Trophoblast cell (in vitro differentiated cells and primary cell): ENCODE measurements at regions not wholly inside any gene's neighbourhood (a gene's known extent, or its start where the extent isn't known, plus 50 kb on each side); places are given as distances from the start of the nearest gene placed in this dataset.

Experiments used
- DNase-seq, 2 donors: peaks; one replicate each; pipeline ENCODE4 v3.0.0-alpha.2; 2016
- H2AFZ ChIP-seq: 2 replicates; pipeline ENCODE4 v1.6.1; 2013; ENCODE audit warnings: low read length, moderate library complexity, mild to moderate bottlenecking; ENCODE audit not compliant: insufficient read depth, poor library complexity
- H2AK5ac ChIP-seq: 2 replicates; pipeline ENCODE4 v1.6.1; 2013; ENCODE audit warnings: mild to moderate bottlenecking, low read length
- H2BK120ac ChIP-seq: 2 replicates; pipeline ENCODE4 v1.6.1; 2013; ENCODE audit warnings: low read length, mild to moderate bottlenecking, moderate library complexity; ENCODE audit not compliant: insufficient read depth, poor library complexity
- H2BK12ac ChIP-seq: 2 replicates; pipeline ENCODE4 v1.6.1; 2013; ENCODE audit warnings: mild to moderate bottlenecking, low read length, moderate library complexity
- H2BK5ac ChIP-seq: 2 replicates; pipeline ENCODE4 v1.6.1; 2013; ENCODE audit warnings: low read length, low read depth, moderate library complexity, mild to moderate bottlenecking; ENCODE audit not compliant: poor library complexity
- H3K14ac ChIP-seq: 2 replicates; pipeline ENCODE4 v1.6.1; 2013; ENCODE audit warnings: mild to moderate bottlenecking, low read length
- H3K18ac ChIP-seq: 2 replicates; pipeline ENCODE4 v1.6.1; 2013; ENCODE audit warnings: mild to moderate bottlenecking, low read length
- H3K23ac ChIP-seq: 2 replicates; pipeline ENCODE4 v1.6.1; 2013; ENCODE audit warnings: low read length
- H3K27ac ChIP-seq: 2 replicates; pipeline ENCODE4 v1.5.1; 2013; ENCODE audit warnings: low read depth, mild to moderate bottlenecking, inconsistent platforms, low read length, moderate library complexity
- H3K27me3 ChIP-seq: 2 replicates; pipeline ENCODE4 v1.6.1; 2013; ENCODE audit warnings: inconsistent platforms, mild to moderate bottlenecking, low read length, moderate library complexity; ENCODE audit not compliant: insufficient read depth
- H3K36me3 ChIP-seq, 2 experiments: 1 replicate in 1 of 2; 2 replicates in 1 of 2; pipeline ENCODE4 v1.6.1; 2013; ENCODE audit warnings: low read length in 2 of 2, mild to moderate bottlenecking in 2 of 2, moderate library complexity in 1 of 2; ENCODE audit not compliant: insufficient read depth in 2 of 2, control insufficient read depth in 1 of 2
- H3K4ac ChIP-seq: 2 replicates; pipeline ENCODE4 v1.6.1; 2013; ENCODE audit warnings: low read depth, mild to moderate bottlenecking, low read length, moderate library complexity
- H3K4me1 ChIP-seq, 2 experiments: 1 replicate in 1 of 2; 2 replicates in 1 of 2; pipeline ENCODE4 v1.6.1; 2013; ENCODE audit warnings: low read length in 2 of 2, mild to moderate bottlenecking in 2 of 2, moderate library complexity in 1 of 2; ENCODE audit not compliant: insufficient read depth in 2 of 2, control insufficient read depth in 1 of 2
- H3K4me2 ChIP-seq: 2 replicates; pipeline ENCODE4 v1.6.1; 2013; ENCODE audit warnings: inconsistent platforms, mild to moderate bottlenecking, low read length, moderate library complexity
- H3K4me3 ChIP-seq: 2 replicates; pipeline ENCODE4 v1.5.1; 2013; ENCODE audit warnings: mild to moderate bottlenecking, low read depth, low read length, inconsistent platforms
- H3K79me1 ChIP-seq: one replicate; pipeline ENCODE4 v1.6.1; 2013; ENCODE audit warnings: low read length
- H3K79me2 ChIP-seq: 2 replicates; pipeline ENCODE4 v1.6.1; 2013; ENCODE audit warnings: low read length, mild to moderate bottlenecking; ENCODE audit not compliant: control insufficient read depth, insufficient read depth, poor library complexity
- H3K9ac ChIP-seq: 2 replicates; pipeline ENCODE4 v1.6.1; 2013; ENCODE audit warnings: mild to moderate bottlenecking, low read length
- H3K9me3 ChIP-seq: 2 replicates; pipeline ENCODE4 v1.6.1; 2013; ENCODE audit warnings: low read depth, mild to moderate bottlenecking, control low read depth, inconsistent platforms, low read length; ENCODE audit not compliant: insufficient read depth
- H4K12ac ChIP-seq: 2 replicates; pipeline ENCODE4 v1.6.1; 2013; ENCODE audit warnings: low read depth, mild to moderate bottlenecking, low read length, moderate library complexity
- H4K8ac ChIP-seq: 2 replicates; pipeline ENCODE4 v1.6.1; 2013; ENCODE audit warnings: low read depth, mild to moderate bottlenecking, low read length, moderate library complexity
- H4K91ac ChIP-seq: one replicate; pipeline ENCODE4 v1.6.1; 2013; ENCODE audit warnings: low read depth, mild to moderate bottlenecking, low read length, moderate library complexity
- WGBS: extraction: QIAGEN DNeasy Blood & Tissue Kit; methylation state at CpG from one replicate; pipeline ENCODE4 v1.1.7; 2013; ENCODE audit warnings: missing lambda C conversion rate; ENCODE audit not compliant: insufficient read length, insufficient coverage; ENCODE audit errors: extremely low coverage; 5-methylcytosine and 5-hydroxymethylcytosine counted together

DNA sequence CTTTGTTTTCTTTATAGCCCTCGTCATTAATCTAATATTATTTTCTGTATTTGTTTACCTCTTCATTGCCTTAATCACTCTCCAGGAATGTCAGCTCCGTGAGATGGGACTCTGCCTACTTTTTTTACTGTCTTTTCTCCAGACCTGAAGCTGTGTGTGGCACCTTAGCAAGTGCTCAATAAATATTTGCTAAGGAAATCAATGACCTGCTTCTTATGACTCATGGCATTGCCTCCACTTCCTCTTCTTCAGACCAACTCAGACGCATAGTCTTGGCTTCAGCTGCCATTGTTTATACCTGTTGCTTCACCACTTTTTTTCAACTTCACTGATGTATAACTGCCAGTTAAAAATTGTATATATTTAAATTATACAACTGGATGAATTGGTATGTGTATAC is 218.5 kb upstream of the CMC1 start:
- DNase-seq = no peak

DNA sequence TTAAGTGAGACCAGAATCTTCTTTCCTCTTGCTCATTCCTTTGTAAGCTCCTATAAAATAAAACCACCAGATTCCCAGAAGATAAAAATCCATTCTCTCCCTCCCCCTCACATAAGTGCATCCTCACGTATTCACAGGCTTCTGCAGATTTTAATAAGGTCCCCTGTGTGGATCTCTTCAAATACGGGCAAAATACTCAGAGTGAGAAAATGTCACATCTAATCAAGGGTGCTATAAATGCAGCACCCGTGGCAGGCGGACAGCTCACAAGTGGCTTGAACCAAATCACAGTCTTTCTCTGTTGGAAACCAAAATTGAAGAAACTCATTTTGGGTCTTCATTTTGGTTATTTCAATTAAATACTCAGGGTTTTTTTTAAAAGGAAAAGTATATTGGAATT is 212.9 kb upstream of the CMC1 start:
- Histone ChIP-seq H2BK120ac (no peak overlapping the region), H3K9me3 (peaks cover 13% of the 10 kb centered on the region), H3K14ac (no peak overlapping the region), H3K4ac (no peak overlapping the region), H3K23ac (no peak overlapping the region), H3K79me1 (no peaks in the 10 kb centered on the region), H3K36me3 (no peaks in the 10 kb centered on the region), H4K12ac (no peak overlapping the region), H3K27ac (no peak overlapping the region), H2AK5ac (no peak overlapping the region), H4K91ac (no peak overlapping the region), H3K18ac (no peak overlapping the region), H3K4me3 (no peak overlapping the region), H3K27me3 (no peaks in the 10 kb centered on the region), H2BK5ac (no peak overlapping the region), H3K79me2 (no peaks in the 10 kb centered on the region), H3K4me1 (no peaks in the 10 kb centered on the region), H2AFZ (no peak overlapping the region), H4K8ac (no peak overlapping the region), H3K4me2 (no peak overlapping the region), H3K9ac (no peak overlapping the region), H2BK12ac (no peak overlapping the region)
- no peak for DNase-seq
- no CpG with 5 or more reads among the region's 4 CpGs for WGBS

More for the DNA sequence above, 218.5 kb upstream of the CMC1 start:
- Histone ChIP-seq H3K4ac (no peak overlapping the region), H2BK12ac (no peak overlapping the region), H2BK120ac (no peak overlapping the region), H3K27me3 (no peaks in the 10 kb centered on the region), H3K23ac (no peak overlapping the region), H3K79me2 (no peaks in the 10 kb centered on the region), H3K4me1 (no peaks in the 10 kb centered on the region), H4K91ac (no peak overlapping the region), H3K36me3 (no peaks in the 10 kb centered on the region), H3K9me3 (peaks cover 6% of the 10 kb centered on the region), H2AK5ac (no peak overlapping the region), H3K27ac (no peak overlapping the region), H4K8ac (no peak overlapping the region), H2AFZ (no peak overlapping the region), H3K4me3 (no peak overlapping the region), H3K18ac (no peak overlapping the region), H3K9ac (no peak overlapping the region), H3K79me1 (no peaks in the 10 kb centered on the region), H3K4me2 (no peak overlapping the region), H3K14ac (no peak overlapping the region), H2BK5ac (no peak overlapping the region), H4K12ac (no peak overlapping the region)
- no CpG with 5 or more reads among the region's 3 CpGs for WGBS

DNA sequence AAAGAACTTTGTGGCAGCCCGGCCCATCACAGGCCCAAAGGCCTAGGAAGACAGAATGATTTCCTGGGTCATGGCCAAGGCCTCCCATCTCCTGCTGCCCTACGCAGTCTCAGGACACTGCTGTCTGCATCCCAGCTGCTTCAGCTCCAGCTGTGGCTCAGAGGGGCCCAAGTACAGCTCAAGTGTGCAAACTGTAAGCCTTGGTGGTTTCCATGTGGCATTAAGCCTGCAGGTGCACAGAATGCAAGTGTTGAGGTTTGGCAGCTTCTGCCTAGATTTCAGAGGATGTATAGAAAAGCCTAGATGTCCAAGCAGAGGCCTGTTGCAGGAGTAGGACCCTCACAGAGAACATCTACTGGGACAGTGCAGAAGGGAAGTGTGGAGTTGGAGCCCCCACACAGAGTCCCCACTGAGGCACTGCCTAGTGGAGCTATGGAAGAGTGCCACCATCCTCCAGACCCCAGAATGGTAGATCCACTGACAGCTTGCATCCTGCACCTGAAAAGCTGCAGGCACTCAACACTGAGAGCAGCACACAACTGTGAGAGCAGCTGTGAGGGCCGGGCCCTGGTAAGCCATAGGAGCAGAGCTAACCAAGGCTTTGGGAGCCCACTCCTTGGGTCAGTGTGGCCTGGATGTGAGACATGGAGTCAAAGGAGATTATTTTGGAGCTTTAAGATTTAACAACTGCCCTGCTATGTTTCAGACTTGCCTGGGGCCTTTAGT is 208.2 kb upstream of the CMC1 start:
- H2AFZ ChIP-seq = no peak overlapping the region

DNA sequence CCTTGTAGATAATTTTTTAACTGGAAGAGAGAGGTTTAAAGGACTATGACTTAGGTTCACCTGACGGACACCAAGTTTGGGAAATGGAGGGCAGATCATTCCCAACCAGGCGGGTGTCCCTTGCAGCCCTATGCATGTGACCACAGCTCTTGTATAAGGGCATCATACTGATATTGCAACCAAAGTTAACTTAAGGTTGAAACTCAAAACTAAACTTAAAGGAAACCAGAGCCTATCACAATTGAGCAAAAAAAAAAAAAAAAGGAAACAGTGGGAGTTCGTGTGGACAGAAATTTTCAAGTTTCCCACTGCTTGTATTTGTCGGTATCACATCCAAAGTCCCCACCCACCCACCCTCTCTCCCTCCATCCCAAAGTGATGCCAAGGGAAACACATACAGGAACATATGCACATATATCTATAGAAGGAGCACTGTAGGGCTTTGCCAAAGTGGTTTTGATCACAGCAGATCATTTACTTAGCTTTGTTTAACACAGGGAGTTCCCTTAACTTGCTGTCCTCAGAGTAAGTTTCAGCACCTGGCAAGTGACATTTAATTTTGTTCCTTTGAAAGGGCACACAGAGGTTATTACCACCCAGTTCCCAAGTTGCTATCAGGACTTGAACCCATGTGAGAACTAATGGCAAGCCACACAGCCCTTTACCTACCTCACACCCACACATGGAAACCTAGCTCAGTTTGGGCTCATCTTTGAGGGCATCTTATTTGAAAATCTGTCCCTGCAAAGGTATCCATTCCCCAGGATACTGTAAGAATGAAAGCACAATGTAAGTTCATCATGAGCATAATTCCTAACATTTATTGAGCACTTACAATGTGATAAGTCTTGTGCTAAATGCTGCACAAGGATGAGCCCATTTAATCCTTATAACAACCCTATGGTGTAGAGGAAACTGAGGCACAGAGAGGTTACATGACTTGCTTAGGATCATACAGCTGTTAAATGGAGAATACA is 204.5 kb upstream of the CMC1 start:
- Histone ChIP-seq H2AK5ac (no peak overlapping the region), H3K36me3 (no peaks in the 10 kb centered on the region), H3K4me3 (no peak overlapping the region), H3K9ac (no peak overlapping the region), H2BK12ac (no peak overlapping the region), H2BK5ac (no peak overlapping the region), H3K14ac (no peak overlapping the region), H3K9me3 (peaks cover 7% of the 10 kb centered on the region), H3K18ac (no peak overlapping the region), H2AFZ (no peak overlapping the region), H3K4ac (no peak overlapping the region), H3K4me2 (no peak overlapping the region), H3K27ac (no peak overlapping the region), H4K91ac (no peak overlapping the region), H3K79me1 (no peaks in the 10 kb centered on the region), H3K79me2 (no peaks in the 10 kb centered on the region), H4K12ac (no peak overlapping the region), H3K23ac (no peak overlapping the region), H3K27me3 (no peaks in the 10 kb centered on the region), H4K8ac (no peak overlapping the region), H2BK120ac (no peak overlapping the region), H3K4me1 (no peaks in the 10 kb centered on the region)
- no CpG with 5 or more reads among the region's 4 CpGs for WGBS
- DNase-seq = no peak

More for the DNA sequence above, 208.2 kb upstream of the CMC1 start:
- Histone ChIP-seq H2AK5ac (no peak overlapping the region), H3K4ac (no peak overlapping the region), H3K4me2 (no peak overlapping the region), H4K12ac (no peak overlapping the region), H3K27me3 (no peaks in the 10 kb centered on the region), H3K79me1 (no peaks in the 10 kb centered on the region), H3K36me3 (no peaks in the 10 kb centered on the region), H2BK120ac (no peak overlapping the region), H3K27ac (no peak overlapping the region), H3K4me1 (no peaks in the 10 kb centered on the region), H2BK12ac (no peak overlapping the region), H2BK5ac (no peak overlapping the region), H3K4me3 (no peak overlapping the region), H4K8ac (no peak overlapping the region), H3K23ac (no peak overlapping the region), H3K18ac (no peak overlapping the region), H3K9ac (no peak overlapping the region), H4K91ac (no peak overlapping the region), H3K14ac (no peak overlapping the region), H3K79me2 (no peaks in the 10 kb centered on the region), H3K9me3 (peaks cover 7% of the 10 kb centered on the region)
- no peak for DNase-seq
- no CpG with 5 or more reads among the region's 3 CpGs for WGBS
